Activated naive CD8-positive, alpha-beta T cell treated with anti-CD3 and anti-CD28 coated beads, Interleukin-2, amount 50 U/mL, for 16 hours (primary cell): ENCODE measurements at regions not wholly inside any gene's neighbourhood (a gene's known extent, or its start where the extent isn't known, plus 50 kb on each side); places are given as distances from the start of the nearest gene placed in this dataset.

Experiments
- DNase-seq: peaks from one replicate; pipeline ENCODE4 v3.0.0-alpha.2; 2020; ENCODE audit warnings: low read depth, low spot score

- DNase-seq: no peak
These were observed 295.1 kb downstream of the GRIN2B start for GRCh38 chr12:13686260-13686659.

DNA sequence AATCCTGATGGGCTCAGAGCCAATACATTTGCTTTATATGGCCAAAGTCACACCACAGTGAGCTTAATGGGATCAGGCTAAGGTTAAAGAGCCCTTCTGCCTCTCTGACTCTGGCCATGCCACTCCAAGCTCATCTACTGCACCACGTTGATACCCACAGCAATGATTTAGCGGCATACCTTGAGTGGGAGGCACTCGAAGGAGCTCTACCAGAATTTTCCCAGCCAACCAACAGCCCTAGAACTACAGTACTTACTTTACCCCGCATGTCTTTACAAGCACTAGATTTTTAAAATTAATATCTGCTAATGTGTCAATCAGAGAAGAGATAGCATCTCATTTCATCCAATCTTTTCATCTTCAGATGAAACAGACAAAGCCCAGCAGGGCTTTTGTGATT, 300.5 kb downstream of the GRIN2B start:
- DNase-seq: no peak

DNA sequence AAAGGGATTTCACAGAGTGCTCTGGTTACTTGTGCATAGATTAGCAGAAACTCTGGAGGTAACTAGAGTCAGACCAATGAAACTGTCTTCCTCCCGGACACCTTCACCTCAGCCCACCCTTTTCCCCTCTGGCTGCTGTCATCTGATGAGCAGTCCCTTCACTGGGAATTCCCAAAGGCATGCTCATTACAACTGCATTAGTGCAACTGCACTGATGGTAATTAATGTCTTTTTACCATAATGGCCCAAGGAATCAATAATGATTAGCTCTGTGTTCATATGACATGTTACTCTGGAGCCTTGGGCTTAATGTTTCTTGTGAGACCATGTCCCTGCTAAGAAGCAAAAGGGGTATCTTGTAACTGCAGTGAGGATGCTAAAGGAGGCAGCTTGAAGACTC, 304.5 kb downstream of the GRIN2B start:
- DNase-seq: no peak

DNA sequence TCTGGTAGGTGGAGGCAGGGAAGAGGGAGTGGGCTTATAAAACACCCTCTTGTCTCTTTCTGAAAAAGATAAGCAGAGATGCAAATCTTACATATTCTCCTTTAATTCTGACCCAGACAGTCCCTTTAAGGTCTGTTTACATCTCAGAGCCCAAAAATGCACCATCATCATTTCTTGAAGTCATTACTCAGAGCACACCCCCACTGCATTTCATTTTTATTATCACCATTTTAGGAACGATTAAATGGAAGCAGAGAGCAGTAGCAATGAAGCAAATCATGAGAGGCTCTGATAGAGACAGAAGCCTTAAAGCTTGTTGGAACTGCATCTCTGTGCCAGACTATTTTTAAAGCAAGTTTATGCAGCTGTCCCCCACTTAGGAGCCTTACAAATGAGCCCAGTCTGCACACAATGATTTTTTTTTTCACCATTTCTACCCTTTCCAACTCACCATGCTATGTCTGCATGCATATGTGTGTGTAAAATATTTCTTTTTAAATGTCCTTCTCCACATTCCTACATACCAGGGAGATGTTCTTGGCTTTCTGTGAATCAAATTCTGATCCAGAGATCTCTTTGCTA, 311.0 kb downstream of the GRIN2B start:
- no peak for DNase-seq

DNA sequence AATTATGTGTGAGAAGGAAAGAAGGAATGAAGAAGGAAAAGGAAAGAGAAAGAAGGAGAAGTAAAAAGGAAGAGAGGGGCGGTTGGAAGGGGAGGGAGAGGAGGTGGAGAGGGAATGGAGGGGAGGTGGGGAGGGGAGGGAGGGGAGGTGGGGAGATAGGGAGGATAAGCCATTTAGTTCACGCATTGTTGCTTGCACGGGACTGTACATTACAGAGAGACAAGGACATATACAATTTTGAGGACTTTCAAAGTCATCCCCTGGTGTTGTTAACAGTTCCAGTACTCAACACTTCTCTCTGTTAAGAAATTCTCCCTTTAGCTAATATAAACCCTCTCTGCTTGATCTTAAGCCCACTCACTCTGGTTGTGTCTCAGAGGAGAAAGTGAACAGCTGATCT, 312.5 kb downstream of the GRIN2B start:
- no peak for DNase-seq

DNA sequence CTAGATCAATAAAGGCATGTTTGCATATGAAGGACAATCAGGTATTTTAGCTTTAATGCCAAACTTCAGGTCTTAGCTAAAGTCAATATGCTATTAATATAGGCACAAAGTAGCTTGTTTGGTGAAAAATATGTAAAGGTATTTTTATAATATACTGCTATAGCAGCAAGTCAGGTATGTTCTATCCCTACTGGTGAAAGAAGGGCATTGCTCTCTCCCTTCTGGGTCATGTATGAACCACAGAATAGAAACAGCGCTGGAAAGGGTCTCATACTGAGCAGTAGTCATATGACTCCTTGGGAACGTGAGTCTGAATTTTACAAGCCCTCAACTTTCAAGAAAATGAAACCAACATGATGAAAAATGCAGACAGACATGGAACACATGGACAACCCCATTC, 314.6 kb downstream of the GRIN2B start:
- no peak for DNase-seq

- no peak for DNase-seq
These were observed 320.2 kb downstream of the GRIN2B start for GRCh38 chr12:13661005-13661887.

DNA sequence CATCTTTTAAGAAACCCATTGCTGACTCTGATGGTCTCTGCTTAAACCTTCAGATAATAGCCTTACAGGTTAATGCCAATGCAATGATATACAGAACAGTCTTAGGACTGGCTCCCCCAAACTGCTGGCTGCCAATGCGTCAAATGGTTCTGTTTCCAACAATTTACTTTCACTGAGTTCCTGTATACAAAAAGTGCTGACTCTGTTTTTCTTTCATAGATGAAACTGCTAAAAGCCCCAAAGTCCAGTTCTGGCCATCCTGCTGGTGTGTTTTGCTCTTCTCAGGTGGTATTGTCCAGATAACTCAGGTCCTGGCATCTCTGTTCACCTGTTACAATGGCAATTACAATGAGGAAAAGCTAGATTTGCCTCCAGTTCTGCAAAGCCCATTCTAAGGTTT, 326.9 kb downstream of the GRIN2B start:
- no peak for DNase-seq

DNA sequence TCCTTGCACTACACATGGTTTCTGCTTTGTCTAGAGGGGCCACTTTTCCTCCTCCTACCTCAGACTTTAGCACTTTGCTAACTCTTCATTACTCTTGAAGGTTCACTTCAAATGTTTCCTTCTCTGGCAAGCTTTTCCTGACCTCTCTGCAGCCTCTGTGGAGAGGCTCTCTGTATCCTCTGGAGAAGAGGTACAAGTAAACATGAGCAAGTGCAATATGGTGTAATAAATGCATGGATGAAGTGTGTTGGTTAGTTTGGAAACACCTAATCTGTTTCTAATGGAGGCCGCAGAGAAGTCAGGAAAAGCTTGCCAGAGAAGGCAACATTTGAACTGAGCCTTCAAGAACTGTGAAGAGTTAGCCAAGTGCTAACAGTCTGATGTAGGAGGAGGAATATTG, 329.3 kb downstream of the GRIN2B start:
- DNase-seq: no peak

GRCh38 chr12:13635709-13636108, 345.7 kb downstream of the GRIN2B start:
- no peak for DNase-seq

GRCh38 chr12:13631873-13632272, 349.5 kb downstream of the GRIN2B start:
- no peak for DNase-seq

DNA sequence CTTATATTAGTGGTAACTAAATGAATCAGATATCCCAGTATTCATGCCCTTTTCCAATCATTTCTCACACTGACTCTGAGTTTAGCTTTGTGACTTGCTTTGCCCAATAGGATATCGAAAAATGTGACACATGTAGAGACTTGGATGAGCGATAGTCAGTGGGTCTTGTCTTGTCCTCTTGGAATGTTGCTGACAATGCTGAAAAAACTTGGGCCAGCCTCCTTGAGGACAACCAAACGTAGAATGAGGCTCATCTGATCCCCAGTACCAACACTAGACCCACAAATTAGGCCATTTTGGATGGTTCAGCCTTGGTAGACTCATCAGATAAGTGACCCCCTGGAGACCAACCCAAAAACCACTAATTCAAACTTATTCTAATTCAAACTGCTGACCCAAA, 351.0 kb downstream of the GRIN2B start:
- no peak for DNase-seq

GRCh38 chr12:13628067-13628466, 353.3 kb downstream of the GRIN2B start:
- DNase-seq: no peak

GRCh38 chr12:13627536-13627935, 353.9 kb downstream of the GRIN2B start:
- DNase-seq: no peak

DNA sequence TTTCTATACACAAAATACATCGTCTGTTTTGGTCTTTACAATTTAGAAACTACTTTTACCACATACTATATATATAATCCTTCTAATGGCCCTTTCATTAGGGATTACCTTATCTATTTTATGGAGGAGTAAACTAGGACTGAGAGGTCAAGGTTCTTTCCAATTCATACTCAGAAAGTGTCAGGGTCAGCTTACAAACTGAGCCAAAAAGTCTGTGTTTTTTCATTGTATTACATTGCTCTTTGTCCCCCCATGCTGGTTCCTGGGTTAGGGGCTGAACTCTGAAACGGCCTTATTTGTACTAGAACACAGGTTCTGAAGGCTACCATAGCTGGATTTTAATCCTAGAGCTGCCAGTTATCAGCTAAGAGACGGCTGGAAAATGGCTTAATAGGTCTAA, 368.1 kb downstream of the GRIN2B start:
- no peak for DNase-seq

DNA sequence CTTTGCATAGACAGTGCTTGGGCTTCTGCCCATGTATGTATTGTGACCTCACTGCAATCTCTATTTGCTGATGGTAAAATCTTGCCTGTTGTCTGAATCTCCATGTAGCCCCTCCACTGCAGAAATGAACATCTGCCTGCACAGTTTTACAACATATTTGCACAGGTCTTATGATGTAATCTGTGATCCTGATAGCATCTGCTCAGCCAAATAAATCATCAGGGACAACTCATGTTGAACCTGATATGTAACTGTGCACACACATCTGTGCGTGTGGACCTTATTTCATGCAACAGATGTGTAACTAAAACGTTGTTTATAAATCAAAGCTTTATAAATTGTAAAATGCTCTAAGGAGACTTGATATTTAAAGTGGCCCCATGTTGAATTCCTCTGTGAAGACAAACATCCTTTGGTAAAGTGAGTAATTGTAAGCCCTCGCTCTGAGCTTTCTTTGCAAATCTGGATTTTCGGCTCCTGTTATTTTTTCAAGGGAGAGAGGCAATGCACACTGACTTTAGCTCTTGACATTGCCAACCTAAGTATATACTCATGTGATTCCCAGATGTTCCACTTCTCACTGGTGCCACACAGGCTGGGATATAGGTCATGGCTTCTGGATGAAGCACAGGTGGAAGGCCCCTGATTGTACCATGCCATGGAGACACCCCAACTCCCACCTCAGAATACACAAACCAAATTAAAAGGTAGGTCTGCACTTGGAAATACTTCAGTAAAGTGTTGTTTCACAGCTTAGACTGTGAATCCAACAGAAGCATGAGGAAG, 371.3 kb downstream of the GRIN2B start:
- DNase-seq: no peak

GRCh38 chr12:13606290-13606689, 375.1 kb downstream of the GRIN2B start:
- DNase-seq: no peak

DNA sequence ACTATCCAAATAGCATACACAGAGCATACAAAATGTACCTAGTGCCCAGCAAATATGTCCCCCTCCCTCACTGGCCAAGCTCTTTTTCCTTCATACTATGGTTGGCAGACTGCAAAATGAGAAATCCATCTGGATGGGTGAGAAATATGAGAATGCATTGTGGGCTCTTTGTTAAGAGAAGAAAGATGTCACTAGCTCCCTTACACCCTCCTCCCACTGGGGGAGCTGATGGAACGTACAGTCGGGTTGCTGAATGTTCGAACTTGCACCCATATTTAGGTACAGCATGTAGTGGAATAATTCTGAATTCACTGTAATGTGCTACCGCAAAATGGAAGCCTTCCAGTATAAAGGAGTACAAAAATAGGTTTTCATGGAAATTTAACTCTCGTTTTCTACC, 377.4 kb downstream of the GRIN2B start:
- DNase-seq: no peak

DNA sequence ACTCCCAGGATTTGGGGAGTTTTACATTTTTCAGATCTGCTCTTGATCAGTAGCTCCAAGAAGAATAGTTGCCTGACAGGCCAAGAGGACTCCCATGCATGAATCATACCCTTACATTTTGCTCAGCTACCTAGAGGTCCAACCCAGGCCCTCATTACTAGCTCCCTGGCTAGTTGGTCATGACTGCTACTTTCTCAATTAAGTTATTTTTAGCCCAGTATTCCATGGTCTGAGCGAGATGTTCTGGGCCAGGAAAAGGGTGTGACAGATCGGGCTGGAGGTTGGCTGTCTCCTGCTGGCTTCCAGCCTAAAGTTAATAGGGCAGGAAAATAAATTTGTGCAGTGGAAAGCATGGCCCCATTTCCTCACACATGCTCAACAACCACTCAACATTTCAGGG, 379.2 kb downstream of the GRIN2B start:
- DNase-seq: no peak

- no peak for DNase-seq
These were observed 382.2 kb downstream of the GRIN2B start for GRCh38 chr12:13599176-13599575.

DNA sequence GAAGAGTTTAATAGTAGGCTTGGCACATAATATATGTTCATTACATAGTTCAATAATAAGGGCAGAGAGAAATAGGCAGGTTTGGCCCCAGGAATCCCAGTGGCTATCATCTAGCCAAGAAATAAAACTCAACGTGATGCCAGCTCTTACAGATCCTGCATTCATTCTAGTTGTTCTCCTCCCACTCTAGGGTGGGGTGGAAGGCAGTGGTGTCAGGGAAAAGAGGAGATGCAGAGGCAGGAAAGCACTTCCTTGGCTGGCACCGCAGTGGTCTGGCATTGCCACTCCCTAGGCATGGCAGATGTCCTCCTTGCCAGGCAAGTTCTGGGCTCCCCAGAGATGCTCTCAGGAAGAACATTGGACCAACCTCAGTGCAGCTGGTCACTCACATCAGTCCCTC, 383.6 kb downstream of the GRIN2B start:
- no peak for DNase-seq

GRCh38 chr12:13597166-13597565, 384.2 kb downstream of the GRIN2B start:
- no peak for DNase-seq

GRCh38 chr12:13596714-13597113, 384.7 kb downstream of the GRIN2B start:
- no peak for DNase-seq
